Lung (tissue), 11 donors: ENCODE measurements at regions not wholly inside any gene's neighbourhood (a gene's known extent, or its start where the extent isn't known, plus 50 kb on each side); places are given as distances from the start of the nearest gene placed in this dataset.

Source experiments
- ATAC-seq: fragments of 200-7000 bp; cut with Tn5 transposase; one replicate; pipeline ENCODE4 v1.9.1; 2020; ENCODE audit warnings: moderate number of reproducible peaks; ENCODE audit not compliant: insufficient read depth, low FRiP score
- DNase-seq, 3 donors: peaks; one replicate each; pipeline ENCODE4 v3.0.0-alpha.2; 2013 to 2017
- H3K27ac ChIP-seq, 2 donors: one replicate each; pipeline ENCODE4 v1.5.1; 2013; ENCODE audit warnings: mild to moderate bottlenecking in 2 of 2, moderate library complexity in 2 of 2, control low read depth in 1 of 2, inconsistent platforms in 1 of 2, low read depth in 1 of 2, low read length in 1 of 2
- H3K27me3 ChIP-seq, 3 donors: one replicate each; pipeline ENCODE4 v1.5.1; 2013; ENCODE audit warnings: low read length in 2 of 3; ENCODE audit not compliant: control insufficient read depth in 3 of 3, insufficient read depth in 3 of 3
- H3K36me3 ChIP-seq, 4 donors: one replicate each; pipeline ENCODE4 v1.5.1; 2013; ENCODE audit warnings: low read length in 4 of 4, mild to moderate bottlenecking in 1 of 4, moderate library complexity in 1 of 4; ENCODE audit not compliant: control insufficient read depth in 4 of 4, insufficient read depth in 4 of 4
- H3K4me1 ChIP-seq, 5 donors: one replicate each; pipeline ENCODE4 v1.5.1; 2013; ENCODE audit warnings: low read length in 5 of 5, mild to moderate bottlenecking in 2 of 5, moderate library complexity in 1 of 5; ENCODE audit not compliant: control insufficient read depth in 5 of 5, insufficient read depth in 5 of 5
- H3K4me3 ChIP-seq: one replicate; pipeline ENCODE4 v1.5.1; 2013; ENCODE audit warnings: mild to moderate bottlenecking, control low read depth, moderate library complexity
- H3K9ac ChIP-seq, 2 donors: one replicate each; pipeline ENCODE4 v1.5.1; 2013; ENCODE audit warnings: low read length in 2 of 2, control low read depth in 1 of 2; ENCODE audit not compliant: insufficient read depth in 1 of 2
- H3K9me3 ChIP-seq, 4 donors: one replicate each; pipeline ENCODE4 v1.5.1; 2013; ENCODE audit warnings: low read length in 3 of 4, mild to moderate bottlenecking in 1 of 4, moderate library complexity in 1 of 4; ENCODE audit not compliant: control insufficient read depth in 4 of 4, insufficient read depth in 3 of 4
- CTCF ChIP-seq: IDR thresholded peaks from 2 replicates; pipeline ENCODE4 v1.5.1; 2012; ENCODE audit warnings: mild to moderate bottlenecking; ENCODE audit errors: control extremely low read depth, extremely low read depth
- WGBS, 2 donors: extraction: QIAGEN DNeasy Blood & Tissue Kit; methylation state at CpG; one replicate each; pipeline ENCODE4 v1.1.7; 2013; 5-methylcytosine and 5-hydroxymethylcytosine counted together
- donor health status: control.
- donor health status: control.
- donor health status: Bipolar disorder and iron deficiency.
- donor health status: healthy.
- donor health status: DM: yes; HTN: yes; CAD: no.

- ATAC-seq, result no peak
- H3K27ac ChIP-seq, result no peak overlapping the region
- DNase-seq, result peak in 2 of 3 donors; percentile 63 to 66
- H3K4me1 ChIP-seq, result no peaks in the 10 kb centered on the region
- H3K36me3 ChIP-seq, result no peaks in the 10 kb centered on the region
- 57 to 77% methylated on average over 3 of the region's 3 CpGs for WGBS, 2 donors
- H3K9ac ChIP-seq, result no peak overlapping the region
- no peak overlapping the region for H3K4me3 ChIP-seq
- H3K27me3 ChIP-seq, result no peaks in the 10 kb centered on the region
- no peak for TF ChIP-seq CTCF
- peaks cover 0 to 4% (median 0%) of the 10 kb centered on the region in 4 donors for H3K9me3 ChIP-seq
These were observed 64.9 kb upstream of the FGF14 start for GRCh38 chr13:102466610-102467190.

- TF ChIP-seq CTCF, result no peak
- DNase-seq (no peak), ATAC-seq (no peak)
- no peak overlapping the region for H3K4me3 ChIP-seq
- no peaks in the 10 kb centered on the region for H3K4me1 ChIP-seq
- 73 to 76% methylated on average over 3 of the region's 3 CpGs for WGBS, 2 donors
- peaks cover 0 to 3% (median 0%) of the 10 kb centered on the region in 3 donors for H3K27me3 ChIP-seq
- H3K36me3 ChIP-seq, result no peaks in the 10 kb centered on the region
- no peak overlapping the region for H3K9ac ChIP-seq
- H3K9me3 ChIP-seq, result no peaks in the 10 kb centered on the region
- no peak overlapping the region for H3K27ac ChIP-seq
These were observed 60.7 kb upstream of the FGF14 start for GRCh38 chr13:102462570-102462969.

GRCh38 chr13:102461302-102461701, 59.5 kb upstream of the FGF14 start:
- WGBS, 2 donors, result 76 to 87% methylated on average over 1 of the region's 1 CpG
- TF ChIP-seq CTCF, result no peak
- Histone ChIP-seq H3K27ac (no peak overlapping the region), H3K36me3 (no peaks in the 10 kb centered on the region), H3K4me1 (no peaks in the 10 kb centered on the region), H3K27me3 (peaks cover 0 to 3% (median 0%) of the 10 kb centered on the region in 3 donors), H3K9me3 (no peaks in the 10 kb centered on the region), H3K9ac (no peak overlapping the region), H3K4me3 (no peak overlapping the region)
- ATAC-seq (no peak), DNase-seq (no peak)

GRCh38 chr13:102460806-102461205, 59.0 kb upstream of the FGF14 start:
- ATAC-seq (no peak), DNase-seq (no peak)
- Histone ChIP-seq H3K27ac (no peak overlapping the region), H3K4me3 (no peak overlapping the region), H3K9me3 (no peaks in the 10 kb centered on the region), H3K4me1 (no peaks in the 10 kb centered on the region), H3K36me3 (no peaks in the 10 kb centered on the region), H3K9ac (no peak overlapping the region), H3K27me3 (peaks cover 0 to 3% (median 0%) of the 10 kb centered on the region in 3 donors)
- TF ChIP-seq CTCF, result no peak
- 84 to 90% methylated on average over 7 of the region's 7 CpGs for WGBS, 2 donors
